Left ventricle myocardium inferior (tissue), 1 donor: ENCODE measurements at regions not wholly inside any gene's neighbourhood (a gene's known extent, or its start where the extent isn't known, plus 50 kb on each side); places are given as distances from the start of the nearest gene placed in this dataset.

Source experiments
- DNase-seq: peaks from one replicate; pipeline ENCODE4 v3.0.0-alpha.2; 2020
- H3K27ac ChIP-seq: fragments of 200-600 bp; replicated peaks from 2 replicates; pipeline ENCODE4 v1.8.0; 2021
- H3K27me3 ChIP-seq: fragments of 200-600 bp; 2 replicates; pipeline ENCODE4 v1.8.0; 2021; ENCODE audit warnings: low read depth
- H3K36me3 ChIP-seq: fragments of 200-600 bp; 2 replicates; pipeline ENCODE4 v1.8.0; 2021
- H3K4me1 ChIP-seq: fragments of 200-600 bp; 2 replicates; pipeline ENCODE4 v1.8.0; 2021
- H3K4me3 ChIP-seq: fragments of 200-600 bp; 2 replicates; pipeline ENCODE4 v1.8.0; 2021; ENCODE audit warnings: mild to moderate bottlenecking, moderate library complexity
- H3K9me3 ChIP-seq: fragments of 200-600 bp; replicated peaks from 2 replicates; pipeline ENCODE4 v1.8.0; 2021
- intact Hi-C: fragments of 100-400 bp; cut with micrococcal nuclease; formaldehyde crosslinking; loops from one replicate; pipeline ENCODE4 v1.11.0; 2022
- TF ChIP-seq, protein P1 (sequence below): fragments of 200-600 bp; IDR thresholded peaks from 2 replicates; pipeline ENCODE4 v1.8.0; 2021; ENCODE audit warnings: antibody characterized with exemption, mild to moderate bottlenecking, borderline replicate concordance
- donor health status: DM: no; HTN: yes; CAD: no; lungs with severe emphysema.

DNA sequence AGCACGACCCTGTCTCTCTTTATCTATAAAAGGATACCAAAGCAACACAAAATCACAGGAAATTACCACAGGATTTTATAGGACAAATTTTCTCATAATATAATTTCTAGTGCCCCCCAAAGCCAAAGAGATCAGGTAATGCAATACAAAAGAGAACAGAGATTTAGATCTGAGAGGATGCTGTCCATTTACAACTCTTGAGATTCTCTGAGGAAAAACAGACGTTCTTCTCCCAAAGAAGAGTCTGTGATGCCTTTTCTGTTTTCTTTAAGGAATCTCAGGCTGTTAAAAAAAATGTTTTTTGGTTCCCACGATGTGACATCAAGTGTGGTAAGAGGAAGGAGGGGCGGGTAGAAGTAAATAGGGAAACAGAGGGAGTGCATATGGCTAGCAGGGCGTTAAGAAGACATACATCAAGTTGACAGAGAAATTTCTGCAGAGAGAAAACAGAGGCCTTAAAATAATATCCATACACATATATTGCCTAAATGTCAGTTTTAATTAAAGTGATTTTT lies 274.7 kb downstream of the YTHDC2 start:
- Histone ChIP-seq H3K9me3 (no peaks in the 10 kb centered on the region), H3K27me3 (peaks cover 7% of the 10 kb centered on the region), H3K36me3 (no peaks in the 10 kb centered on the region), H3K4me3 (no peak overlapping the region), H3K4me1 (no peaks in the 10 kb centered on the region), H3K27ac (no peak overlapping the region)
- no peak for DNase-seq
- intact Hi-C loops: no loop called here
- TF ChIP-seq, protein P1, sequence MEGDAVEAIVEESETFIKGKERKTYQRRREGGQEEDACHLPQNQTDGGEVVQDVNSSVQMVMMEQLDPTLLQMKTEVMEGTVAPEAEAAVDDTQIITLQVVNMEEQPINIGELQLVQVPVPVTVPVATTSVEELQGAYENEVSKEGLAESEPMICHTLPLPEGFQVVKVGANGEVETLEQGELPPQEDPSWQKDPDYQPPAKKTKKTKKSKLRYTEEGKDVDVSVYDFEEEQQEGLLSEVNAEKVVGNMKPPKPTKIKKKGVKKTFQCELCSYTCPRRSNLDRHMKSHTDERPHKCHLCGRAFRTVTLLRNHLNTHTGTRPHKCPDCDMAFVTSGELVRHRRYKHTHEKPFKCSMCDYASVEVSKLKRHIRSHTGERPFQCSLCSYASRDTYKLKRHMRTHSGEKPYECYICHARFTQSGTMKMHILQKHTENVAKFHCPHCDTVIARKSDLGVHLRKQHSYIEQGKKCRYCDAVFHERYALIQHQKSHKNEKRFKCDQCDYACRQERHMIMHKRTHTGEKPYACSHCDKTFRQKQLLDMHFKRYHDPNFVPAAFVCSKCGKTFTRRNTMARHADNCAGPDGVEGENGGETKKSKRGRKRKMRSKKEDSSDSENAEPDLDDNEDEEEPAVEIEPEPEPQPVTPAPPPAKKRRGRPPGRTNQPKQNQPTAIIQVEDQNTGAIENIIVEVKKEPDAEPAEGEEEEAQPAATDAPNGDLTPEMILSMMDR: no peak

DNA sequence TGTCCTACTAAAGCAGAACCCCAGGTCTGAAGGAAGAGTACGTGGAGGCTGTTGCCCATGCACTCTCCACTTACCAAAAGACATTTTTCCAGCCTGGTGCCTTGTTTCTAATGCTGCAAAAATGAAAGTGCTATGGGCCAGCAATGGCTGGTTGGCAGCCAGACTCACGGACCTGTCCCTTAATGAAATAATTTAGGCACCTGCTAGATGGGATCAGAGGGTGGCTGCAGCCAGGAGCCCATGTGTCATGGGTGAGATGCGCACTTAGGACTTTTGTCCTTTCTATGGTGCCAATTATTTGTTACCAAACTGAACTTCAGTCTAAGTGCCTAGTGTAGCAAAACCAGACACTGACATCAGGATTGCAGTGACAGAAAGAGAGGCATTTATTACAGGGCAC lies 276.3 kb downstream of the YTHDC2 start:
- Histone ChIP-seq H3K36me3 (no peaks in the 10 kb centered on the region), H3K4me1 (no peaks in the 10 kb centered on the region), H3K9me3 (no peaks in the 10 kb centered on the region), H3K27me3 (peaks cover 7% of the 10 kb centered on the region), H3K4me3 (no peak overlapping the region), H3K27ac (no peak overlapping the region)
- TF ChIP-seq, protein P1: no peak
- intact Hi-C loops: no loop called here
- no peak for DNase-seq

DNA sequence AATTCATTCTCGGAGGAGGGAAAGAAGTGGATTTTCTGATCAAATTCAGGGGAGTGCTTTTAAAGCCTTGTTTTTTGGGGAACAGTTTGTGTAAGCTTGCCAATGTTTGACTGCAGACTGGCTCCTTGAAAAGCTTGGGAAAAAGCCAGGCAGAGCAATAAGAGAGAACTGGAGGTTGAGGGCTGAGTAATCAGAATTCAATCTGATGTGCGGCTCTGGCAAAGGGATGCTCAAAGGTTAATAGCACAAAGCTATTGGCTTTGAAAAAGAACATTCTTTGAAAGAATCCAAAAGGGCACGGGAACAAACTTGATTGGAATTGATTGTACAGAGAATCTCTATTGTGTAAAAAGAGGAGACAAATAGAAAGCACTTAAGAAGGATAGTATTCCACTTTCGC lies 279.3 kb downstream of the YTHDC2 start:
- no peak overlapping the region for H3K4me3 ChIP-seq
- H3K9me3 ChIP-seq: no peaks in the 10 kb centered on the region
- no peaks in the 10 kb centered on the region for H3K4me1 ChIP-seq
- TF ChIP-seq, protein P1: no peak
- DNase-seq: no peak
- no peaks in the 10 kb centered on the region for H3K36me3 ChIP-seq
- H3K27me3 ChIP-seq: peaks cover 7% of the 10 kb centered on the region
- intact Hi-C loops: no loop called here
- no peak overlapping the region for H3K27ac ChIP-seq

DNA sequence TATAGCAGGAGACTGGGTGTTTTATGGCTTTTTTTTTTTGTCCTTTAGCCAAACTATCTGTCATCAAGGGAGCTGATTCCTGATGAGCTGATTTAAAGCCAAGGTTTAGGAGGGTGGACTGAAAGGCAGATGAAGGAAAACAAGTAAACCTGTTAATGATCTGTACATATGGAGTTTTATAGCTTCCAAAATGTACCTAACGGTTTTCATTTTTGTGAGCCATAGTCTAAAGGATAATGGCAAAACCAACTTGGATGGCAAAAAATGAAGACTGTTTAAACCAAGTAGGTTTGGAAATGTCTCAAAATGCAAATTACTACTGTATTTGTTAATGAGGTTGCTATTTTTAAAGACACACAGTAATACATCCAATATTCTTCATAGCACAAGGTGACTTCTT lies 281.5 kb downstream of the YTHDC2 start:
- Histone ChIP-seq H3K27ac (no peak overlapping the region), H3K27me3 (peaks cover 16% of the 10 kb centered on the region), H3K9me3 (no peaks in the 10 kb centered on the region), H3K4me3 (no peak overlapping the region), H3K4me1 (no peaks in the 10 kb centered on the region), H3K36me3 (no peaks in the 10 kb centered on the region)
- no peak for DNase-seq
- TF ChIP-seq, protein P1: no peak
- intact Hi-C loops: no loop called here

DNA sequence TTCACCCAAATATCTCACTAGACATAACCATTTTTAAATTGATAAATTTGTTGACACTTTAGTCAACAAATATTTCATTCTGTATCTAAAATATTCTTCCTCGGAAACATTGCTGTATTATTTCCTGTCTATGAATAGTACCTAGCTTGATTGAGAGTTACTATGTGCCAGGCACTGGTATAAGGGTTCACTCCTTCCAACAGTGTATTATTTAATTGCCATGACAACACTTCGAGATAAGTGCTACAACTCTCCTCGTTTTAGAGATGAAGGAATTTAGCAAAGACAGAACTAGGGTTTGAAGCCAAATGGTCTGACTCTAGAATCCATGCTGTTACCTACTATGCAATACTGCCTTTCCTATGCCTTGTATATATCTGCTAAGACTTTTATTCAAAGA lies 287.2 kb downstream of the YTHDC2 start:
- H3K9me3 ChIP-seq: no peaks in the 10 kb centered on the region
- H3K4me1 ChIP-seq: no peaks in the 10 kb centered on the region
- H3K4me3 ChIP-seq: no peak overlapping the region
- intact Hi-C loops: no loop called here
- H3K27me3 ChIP-seq: peaks cover 20% of the 10 kb centered on the region
- TF ChIP-seq, protein P1: no peak
- no peak for DNase-seq
- no peaks in the 10 kb centered on the region for H3K36me3 ChIP-seq
- H3K27ac ChIP-seq: no peak overlapping the region

DNA sequence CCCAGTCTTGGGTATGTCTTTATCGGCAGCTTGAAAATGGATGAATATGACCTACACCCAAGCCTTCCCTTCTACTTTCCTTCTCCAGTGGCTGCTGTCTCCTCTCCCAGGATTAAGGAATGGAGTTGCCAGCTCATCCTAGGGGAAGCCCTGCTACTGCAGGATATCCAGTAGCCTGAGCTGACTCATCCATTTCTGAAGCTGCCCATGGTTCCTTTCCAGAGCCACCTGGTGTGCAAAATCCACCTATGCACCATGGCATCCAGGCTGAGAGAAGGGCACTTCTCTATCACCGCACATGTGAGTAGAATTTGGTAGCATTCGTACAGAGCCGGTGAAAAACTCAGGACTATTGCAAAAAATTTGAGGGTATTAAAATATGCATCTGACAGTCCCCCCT lies 290.8 kb downstream of the YTHDC2 start:
- Histone ChIP-seq H3K9me3 (no peaks in the 10 kb centered on the region), H3K36me3 (no peaks in the 10 kb centered on the region), H3K27ac (no peak overlapping the region), H3K4me1 (peaks cover 13% of the 10 kb centered on the region), H3K4me3 (no peak overlapping the region), H3K27me3 (peaks cover 8% of the 10 kb centered on the region)
- no peak for DNase-seq
- intact Hi-C loops: no loop called here
- TF ChIP-seq, protein P1: no peak
